ENCODE measurements at regions not wholly inside any gene's neighbourhood (a gene's known extent, or its start where the extent isn't known, plus 50 kb on each side); places are given as distances from the start of the nearest gene placed in this dataset.

DNA sequence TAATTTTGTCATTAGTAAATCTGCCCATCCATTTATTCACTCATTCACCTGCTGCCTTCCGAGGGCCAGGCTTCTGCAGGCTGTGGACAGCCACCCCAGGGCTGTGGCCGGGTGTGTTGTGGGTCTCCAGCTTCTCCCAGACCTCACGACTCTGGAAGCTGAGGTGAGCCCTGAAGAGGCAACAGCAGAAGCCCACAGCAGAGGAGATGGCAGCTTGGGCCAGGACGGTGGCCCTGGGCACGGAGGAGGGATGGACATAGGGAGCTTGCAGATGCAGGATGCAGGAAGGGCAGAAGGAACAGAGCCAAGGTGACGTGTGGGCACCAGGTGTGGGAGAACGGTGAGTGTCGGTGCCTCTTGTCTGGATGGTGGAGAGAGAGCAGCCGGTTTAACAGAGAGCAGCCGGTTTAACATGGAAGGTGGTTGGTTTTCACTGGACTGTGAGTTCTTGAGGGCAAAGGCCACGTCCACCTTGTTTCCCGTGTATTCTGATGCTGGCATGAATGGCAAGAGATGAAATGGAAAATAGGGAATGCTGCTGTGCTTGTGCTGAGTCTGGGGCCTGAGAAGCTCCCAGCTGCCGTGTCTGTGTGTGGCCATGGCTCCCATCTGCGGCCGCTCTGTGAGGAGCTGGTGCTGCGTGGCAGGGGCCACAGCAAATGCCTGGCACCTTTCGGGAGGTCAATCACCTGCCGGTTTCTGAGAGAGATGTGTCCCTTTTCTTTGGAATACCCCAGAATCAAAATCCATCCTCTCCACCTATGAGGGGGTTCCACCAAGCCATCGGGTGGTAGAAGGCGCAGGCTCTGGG lies 669.9 kb downstream of the BRD1 start:
- Histone ChIP-seq H3K9me3 (no peaks in the 10 kb centered on the region), H3K4me3 (no peak overlapping the region), H3K27ac (no peak overlapping the region), H3K27me3 (peaks cover 0 to 59% of the 10 kb centered on the region in 2 donors), H3K4me1 (no peaks in the 10 kb centered on the region), H3K36me3 (no peaks in the 10 kb centered on the region)
- intact Hi-C loops (cut with DNase I), result no loop called here
- TF ChIP-seq, protein P1, sequence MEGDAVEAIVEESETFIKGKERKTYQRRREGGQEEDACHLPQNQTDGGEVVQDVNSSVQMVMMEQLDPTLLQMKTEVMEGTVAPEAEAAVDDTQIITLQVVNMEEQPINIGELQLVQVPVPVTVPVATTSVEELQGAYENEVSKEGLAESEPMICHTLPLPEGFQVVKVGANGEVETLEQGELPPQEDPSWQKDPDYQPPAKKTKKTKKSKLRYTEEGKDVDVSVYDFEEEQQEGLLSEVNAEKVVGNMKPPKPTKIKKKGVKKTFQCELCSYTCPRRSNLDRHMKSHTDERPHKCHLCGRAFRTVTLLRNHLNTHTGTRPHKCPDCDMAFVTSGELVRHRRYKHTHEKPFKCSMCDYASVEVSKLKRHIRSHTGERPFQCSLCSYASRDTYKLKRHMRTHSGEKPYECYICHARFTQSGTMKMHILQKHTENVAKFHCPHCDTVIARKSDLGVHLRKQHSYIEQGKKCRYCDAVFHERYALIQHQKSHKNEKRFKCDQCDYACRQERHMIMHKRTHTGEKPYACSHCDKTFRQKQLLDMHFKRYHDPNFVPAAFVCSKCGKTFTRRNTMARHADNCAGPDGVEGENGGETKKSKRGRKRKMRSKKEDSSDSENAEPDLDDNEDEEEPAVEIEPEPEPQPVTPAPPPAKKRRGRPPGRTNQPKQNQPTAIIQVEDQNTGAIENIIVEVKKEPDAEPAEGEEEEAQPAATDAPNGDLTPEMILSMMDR (IDR thresholded peaks at IDR 0.05), result no peak
- DNase-seq (peak in 1 of 4 donors; percentile 17), ATAC-seq (no peak)

DNA sequence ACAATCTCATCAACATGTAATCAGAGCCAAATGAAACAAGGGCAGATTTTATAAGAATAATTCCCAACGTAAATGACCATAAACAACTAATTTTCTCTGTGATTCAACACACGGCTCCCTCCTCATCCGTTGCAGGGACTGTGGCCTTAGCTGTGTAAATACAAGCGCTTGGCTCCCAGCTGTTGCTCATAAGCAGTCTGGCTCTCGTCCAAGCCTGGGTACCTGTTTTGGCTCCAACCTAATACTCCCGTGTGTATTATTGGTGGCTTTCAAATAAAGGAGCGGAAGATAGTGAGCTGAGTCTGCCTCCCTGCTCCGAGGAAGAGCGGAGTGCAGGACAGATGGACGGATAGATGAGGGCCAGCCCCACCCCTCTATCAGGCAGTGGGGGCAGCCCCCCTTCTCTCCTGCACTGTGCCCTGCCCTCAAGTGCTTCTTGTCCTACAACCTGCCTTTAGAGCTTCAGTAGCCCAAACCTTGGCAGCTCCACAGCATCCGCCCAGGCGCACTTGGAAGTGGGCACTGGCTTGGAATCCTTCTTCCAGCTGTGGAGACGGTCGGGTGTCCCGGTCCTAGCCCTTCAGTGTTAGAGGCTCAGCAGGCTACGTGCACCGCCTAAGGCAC lies 670.9 kb downstream of the BRD1 start:
- DNase-seq (peak in 2 of 4 donors; percentile 22 to 32), ATAC-seq (no peak)
- Histone ChIP-seq H3K36me3 (no peaks in the 10 kb centered on the region), H3K4me1 (no peaks in the 10 kb centered on the region), H3K27ac (no peak overlapping the region), H3K27me3 (peaks cover 0 to 63% of the 10 kb centered on the region in 2 donors), H3K9me3 (no peaks in the 10 kb centered on the region), H3K4me3 (no peak overlapping the region)
- intact Hi-C loops (cut with DNase I), result no loop called here
- TF ChIP-seq, protein P1 (IDR thresholded peaks at IDR 0.05), result no peak

DNA sequence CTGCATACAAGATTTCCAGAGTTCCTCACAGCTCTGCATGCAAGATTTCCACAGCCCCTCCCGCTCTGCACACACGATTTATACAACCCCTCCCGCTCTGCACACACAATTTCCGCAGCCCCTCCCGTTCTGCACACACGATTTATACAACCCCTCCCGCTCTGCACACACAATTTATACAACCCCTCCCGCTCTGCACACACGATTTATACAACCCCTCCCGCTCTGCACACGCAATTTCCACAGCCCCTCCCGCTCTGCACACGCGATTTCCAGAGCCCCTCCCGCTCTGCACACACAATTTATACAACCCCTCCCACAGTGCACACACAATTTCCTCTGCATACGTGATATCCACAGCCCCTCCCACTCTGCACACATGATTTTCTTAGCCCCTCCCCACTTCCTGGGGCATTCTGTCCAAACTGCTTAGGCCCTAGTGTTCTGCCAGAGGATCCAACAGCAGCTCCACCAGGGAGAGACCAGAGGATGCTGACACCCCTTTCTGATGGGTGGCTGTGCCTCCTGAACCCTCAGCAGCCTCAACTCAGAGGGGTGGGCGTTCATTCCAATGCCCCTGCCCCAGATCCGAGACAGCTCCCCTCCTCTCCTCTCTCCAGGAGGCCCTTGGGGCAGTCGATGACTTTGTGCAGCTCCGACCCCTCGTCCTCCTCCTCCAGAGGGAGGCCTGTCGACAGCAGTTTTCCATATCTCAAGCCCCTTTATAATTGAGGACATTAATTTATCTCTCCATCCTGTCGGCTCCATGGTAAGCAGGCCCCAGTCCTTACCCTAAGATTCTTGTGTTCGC lies 671.7 kb downstream of the BRD1 start:
- peaks cover 0 to 63% of the 10 kb centered on the region in 2 donors for H3K27me3 ChIP-seq
- H3K27ac ChIP-seq, result no peak overlapping the region
- no peaks in the 10 kb centered on the region for H3K4me1 ChIP-seq
- ATAC-seq (no peak), DNase-seq (peak in 1 of 4 donors; percentile 20)
- no peaks in the 10 kb centered on the region for H3K36me3 ChIP-seq
- no peaks in the 10 kb centered on the region for H3K9me3 ChIP-seq
- TF ChIP-seq, protein P1 (IDR thresholded peaks at IDR 0.05), result no peak
- intact Hi-C loops (cut with DNase I), result no loop called here
- no peak overlapping the region for H3K4me3 ChIP-seq

DNA sequence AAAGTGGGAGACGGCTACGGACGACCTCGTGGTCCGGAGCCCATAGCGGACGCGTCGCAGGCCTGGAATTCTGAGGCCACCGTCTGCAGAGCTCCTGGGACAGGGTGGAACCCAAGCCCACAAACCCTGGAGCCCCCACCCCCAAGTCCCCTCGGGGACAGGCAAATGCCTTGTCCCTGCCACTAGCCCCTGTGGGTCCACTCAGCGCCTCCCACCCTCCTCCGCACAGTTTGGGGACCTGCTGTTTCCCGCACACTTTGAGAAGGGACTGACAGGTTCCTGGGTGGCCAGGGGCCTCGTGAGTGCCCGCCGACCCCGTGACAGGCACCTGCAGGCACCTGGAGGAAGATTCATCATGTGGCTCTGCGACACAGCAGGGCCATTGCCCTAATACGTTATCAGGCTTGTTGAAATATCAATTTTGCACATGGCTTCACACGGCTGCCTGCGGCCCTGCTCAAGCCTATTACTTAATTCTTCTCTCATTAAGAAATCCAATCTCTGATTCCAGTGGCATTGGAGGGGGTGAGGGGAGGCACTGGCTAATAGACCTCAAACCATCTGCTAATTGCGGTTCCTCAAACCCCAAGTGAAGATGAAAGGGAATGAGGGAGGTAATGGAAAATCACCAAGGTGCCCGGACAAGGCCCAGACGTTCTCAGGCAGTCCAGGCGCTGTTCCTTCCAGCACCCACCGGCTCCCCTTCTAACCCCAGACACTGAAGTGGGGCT lies 672.5 kb downstream of the BRD1 start:
- intact Hi-C loops (cut with DNase I), result no loop called here
- no peak overlapping the region for H3K27ac ChIP-seq
- peaks cover 0 to 63% of the 10 kb centered on the region in 2 donors for H3K27me3 ChIP-seq
- TF ChIP-seq, protein P1 (IDR thresholded peaks at IDR 0.05), result no peak
- H3K4me3 ChIP-seq, result no peak overlapping the region
- ATAC-seq (no peak), DNase-seq (no peak)
- no peaks in the 10 kb centered on the region for H3K4me1 ChIP-seq
- H3K9me3 ChIP-seq, result no peaks in the 10 kb centered on the region
- no peaks in the 10 kb centered on the region for H3K36me3 ChIP-seq

Data from left lung (tissue), 4 donors.